ENCODE measurements at regions not wholly inside any gene's neighbourhood (a gene's known extent, or its start where the extent isn't known, plus 50 kb on each side); places are given as distances from the start of the nearest gene placed in this dataset.

DNA sequence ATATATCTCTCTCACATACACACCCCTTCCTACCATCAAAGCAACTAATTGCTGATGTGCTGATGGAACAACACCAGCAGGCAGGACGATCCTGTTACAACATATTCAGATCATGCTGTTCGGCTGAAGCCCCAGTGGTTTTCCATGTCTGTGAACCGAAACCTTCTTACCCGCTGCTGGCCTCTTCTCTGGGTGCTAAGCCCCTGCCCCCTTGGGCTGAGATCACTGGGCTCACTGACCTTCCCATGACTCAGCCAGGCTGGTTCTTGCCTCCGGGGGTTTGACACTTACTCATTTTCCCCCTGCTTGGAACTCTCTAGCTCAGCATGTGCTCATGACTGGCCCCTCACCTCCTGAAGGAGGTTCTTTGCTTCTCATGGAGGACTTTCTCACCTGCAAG lies 122.0 kb upstream of the RGMA start:
- Histone ChIP-seq H3K9me2 (ENCODE audit: insufficient read depth) (no peaks in the 10 kb centered on the region), H4K20me1 (ENCODE audit: insufficient read depth) (no peaks in the 10 kb centered on the region), H3K9ac (no peak overlapping the region), H3K27ac (no peak overlapping the region), H3K36me3 (ENCODE audit: low read depth) (no peaks in the 10 kb centered on the region), H3K4me3 (no peak overlapping the region), H3K4me2 (ENCODE audit: unreplicated experiment) (no peak overlapping the region), H3K9me3 (ENCODE audit: low read depth) (no peaks in the 10 kb centered on the region), H3F3A (ENCODE audit: insufficient read depth) (no peaks in the 10 kb centered on the region), H3K27me3 (replicated peaks; ENCODE audit: insufficient read depth) (no peaks in the 10 kb centered on the region), H3K79me2 (ENCODE audit: insufficient read depth) (no peaks in the 10 kb centered on the region), H2AFZ (no peak overlapping the region), H3K4me1 (ENCODE audit: insufficient read depth) (no peaks in the 10 kb centered on the region)
- no peak for TF ChIP-seq EZH2 (IDR thresholded peaks at IDR 0.05; ENCODE audit: insufficient read depth, poor library complexity, severe bottlenecking)
- no peak for TF ChIP-seq EZH2phosphoT487 (IDR thresholded peaks at IDR 0.05; ENCODE audit: insufficient read depth, low read depth)
- in situ Hi-C loops (cut with MboI): no loop called here
- no peak for DNase-seq
- WGBS, 2 experiments (ENCODE audit: low coverage in 1 of 2, low lambda C conversion rate in 2 of 2, missing lambda C conversion rate in 2 of 2): 64 to 76% methylated on average over 5 of the region's 5 CpGs

DNA sequence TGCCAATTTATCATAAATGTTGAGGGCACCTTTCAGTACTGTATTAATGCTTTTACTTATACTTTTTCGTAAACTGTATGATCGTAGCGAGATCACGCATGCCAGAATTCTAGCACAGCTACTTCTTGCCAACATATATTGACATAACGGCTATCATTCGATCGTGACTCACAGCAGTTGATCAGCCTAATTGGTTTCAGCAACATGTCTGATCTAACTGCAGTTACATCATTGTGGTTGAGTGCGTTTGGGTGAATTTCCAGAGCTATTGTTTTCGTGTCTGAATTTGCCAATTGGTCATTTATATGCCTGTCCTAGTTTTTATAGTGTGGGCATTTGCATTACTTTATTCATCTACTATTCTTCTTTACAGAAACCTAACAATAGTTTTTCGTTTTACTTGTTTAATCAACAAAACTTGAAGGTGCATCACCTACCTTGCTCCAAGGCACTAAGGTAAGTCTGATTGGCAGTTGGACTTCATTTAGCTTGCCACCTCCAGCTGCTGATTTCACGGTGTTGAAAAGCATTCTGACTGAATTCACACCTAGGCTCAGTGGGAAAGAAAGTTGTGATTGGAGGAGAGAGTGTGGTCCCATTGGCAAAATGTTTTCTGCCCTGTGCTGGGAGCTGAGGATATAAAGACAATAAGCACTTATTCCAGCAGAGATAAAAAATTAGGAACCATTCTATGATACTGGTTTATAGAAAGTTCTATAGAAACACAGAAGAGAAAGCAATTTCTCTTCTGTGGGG lies 120.9 kb upstream of the RGMA start:
- Histone ChIP-seq H3K27me3 (replicated peaks; ENCODE audit: insufficient read depth) (no peaks in the 10 kb centered on the region), H3K9me3 (ENCODE audit: low read depth) (no peaks in the 10 kb centered on the region), H3K4me2 (ENCODE audit: unreplicated experiment) (no peak overlapping the region), H4K20me1 (ENCODE audit: insufficient read depth) (no peaks in the 10 kb centered on the region), H3F3A (ENCODE audit: insufficient read depth) (no peaks in the 10 kb centered on the region), H3K36me3 (ENCODE audit: low read depth) (no peaks in the 10 kb centered on the region), H3K4me1 (ENCODE audit: insufficient read depth) (no peaks in the 10 kb centered on the region), H3K9ac (no peak overlapping the region), H2AFZ (no peak overlapping the region), H3K4me3 (no peak overlapping the region), H3K9me2 (ENCODE audit: insufficient read depth) (no peaks in the 10 kb centered on the region), H3K27ac (no peak overlapping the region), H3K79me2 (ENCODE audit: insufficient read depth) (no peaks in the 10 kb centered on the region)
- DNase-seq: no peak
- TF ChIP-seq EZH2 (IDR thresholded peaks at IDR 0.05; ENCODE audit: insufficient read depth, poor library complexity, severe bottlenecking) (no peak), EZH2phosphoT487 (IDR thresholded peaks at IDR 0.05; ENCODE audit: insufficient read depth, low read depth) (no peak)
- 6 to 11% methylated on average over 11 of the region's 11 CpGs for WGBS, 2 experiments (ENCODE audit: low coverage in 1 of 2, low lambda C conversion rate in 2 of 2, missing lambda C conversion rate in 2 of 2)
- in situ Hi-C loops (cut with MboI): no loop called here

DNA sequence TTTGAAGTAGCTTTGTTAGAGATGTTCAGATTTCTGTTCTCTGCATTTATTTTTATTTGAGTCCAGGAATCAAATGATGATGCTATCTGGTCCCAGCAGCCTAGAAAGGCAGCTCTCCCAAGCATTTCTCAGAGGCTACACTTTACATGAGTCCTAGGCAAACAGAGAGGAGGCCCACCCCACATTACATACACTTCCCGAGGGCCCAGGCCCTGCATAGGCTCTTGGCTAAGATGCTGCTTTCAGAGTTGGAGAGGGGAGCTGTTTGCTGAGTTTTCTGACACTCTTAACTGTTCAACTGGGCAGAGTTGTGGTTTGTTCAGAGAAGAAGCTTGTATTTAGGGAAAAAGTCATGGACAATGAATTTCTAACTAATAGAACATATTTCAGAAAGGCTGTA lies 117.9 kb upstream of the RGMA start:
- no peak overlapping the region for H2AFZ ChIP-seq
- H3K9me2 ChIP-seq (ENCODE audit: insufficient read depth): no peaks in the 10 kb centered on the region
- no peaks in the 10 kb centered on the region for H3K36me3 ChIP-seq (ENCODE audit: low read depth)
- no peaks in the 10 kb centered on the region for H3F3A ChIP-seq (ENCODE audit: insufficient read depth)
- no peak overlapping the region for H3K4me3 ChIP-seq
- H3K27me3 ChIP-seq (replicated peaks; ENCODE audit: insufficient read depth): no peaks in the 10 kb centered on the region
- no peak overlapping the region for H3K4me2 ChIP-seq (ENCODE audit: unreplicated experiment)
- in situ Hi-C loops (cut with MboI): no loop called here
- H3K4me1 ChIP-seq (ENCODE audit: insufficient read depth): no peaks in the 10 kb centered on the region
- no peaks in the 10 kb centered on the region for H3K79me2 ChIP-seq (ENCODE audit: insufficient read depth)
- H3K9me3 ChIP-seq (ENCODE audit: low read depth): no peaks in the 10 kb centered on the region
- H3K9ac ChIP-seq: no peak overlapping the region
- H4K20me1 ChIP-seq (ENCODE audit: insufficient read depth): no peaks in the 10 kb centered on the region
- DNase-seq: no peak
- 11 to 32% methylated on average over 1 of the region's 1 CpG for WGBS, 2 experiments (ENCODE audit: low coverage in 1 of 2, low lambda C conversion rate in 2 of 2, missing lambda C conversion rate in 2 of 2)
- H3K27ac ChIP-seq: no peak overlapping the region
- TF ChIP-seq EZH2phosphoT487 (IDR thresholded peaks at IDR 0.05; ENCODE audit: insufficient read depth, low read depth) (no peak), EZH2 (IDR thresholded peaks at IDR 0.05; ENCODE audit: insufficient read depth, poor library complexity, severe bottlenecking) (no peak)

DNA sequence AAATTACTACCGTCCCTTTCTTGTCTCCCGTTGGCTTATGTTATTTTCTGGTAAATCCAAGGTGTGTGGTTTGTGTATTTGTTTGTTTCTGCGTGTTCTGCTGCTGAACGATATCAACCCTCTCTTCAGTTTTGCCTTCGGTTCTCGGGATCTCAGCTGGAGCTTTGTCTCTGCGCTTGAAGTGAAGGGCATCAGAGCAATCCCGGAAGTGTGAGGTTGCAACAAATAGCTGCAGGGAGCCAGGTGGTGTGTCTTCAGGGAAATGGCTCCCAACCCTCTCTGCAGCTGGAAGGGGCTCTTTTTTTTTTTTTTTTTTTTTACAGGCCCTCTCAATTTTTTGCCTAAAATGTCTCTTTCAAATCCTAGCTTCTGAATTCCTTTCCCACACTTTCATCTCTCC lies 116.4 kb upstream of the RGMA start:
- in situ Hi-C loops (cut with MboI): no loop called here
- DNase-seq: no peak

More for the DNA sequence above, 116.4 kb upstream of the RGMA start:
- Histone ChIP-seq H3K4me3 (no peak overlapping the region), H3K4me2 (ENCODE audit: unreplicated experiment) (no peak overlapping the region), H3K9ac (no peak overlapping the region), H2AFZ (no peak overlapping the region), H4K20me1 (ENCODE audit: insufficient read depth) (no peaks in the 10 kb centered on the region), H3K4me1 (ENCODE audit: insufficient read depth) (no peaks in the 10 kb centered on the region), H3F3A (ENCODE audit: insufficient read depth) (no peaks in the 10 kb centered on the region), H3K9me2 (ENCODE audit: insufficient read depth) (no peaks in the 10 kb centered on the region), H3K36me3 (ENCODE audit: low read depth) (no peaks in the 10 kb centered on the region), H3K27ac (no peak overlapping the region), H3K9me3 (ENCODE audit: low read depth) (no peaks in the 10 kb centered on the region), H3K79me2 (ENCODE audit: insufficient read depth) (no peaks in the 10 kb centered on the region), H3K27me3 (replicated peaks; ENCODE audit: insufficient read depth) (no peaks in the 10 kb centered on the region)
- TF ChIP-seq EZH2 (IDR thresholded peaks at IDR 0.05; ENCODE audit: insufficient read depth, poor library complexity, severe bottlenecking) (no peak), EZH2phosphoT487 (IDR thresholded peaks at IDR 0.05; ENCODE audit: insufficient read depth, low read depth) (no peak)
- 64 to 68% methylated on average over 8 of the region's 8 CpGs for WGBS, 2 experiments (ENCODE audit: low coverage in 1 of 2, low lambda C conversion rate in 2 of 2, missing lambda C conversion rate in 2 of 2)
